ENCODE measurements at regions not wholly inside any gene's neighbourhood (a gene's known extent, or its start where the extent isn't known, plus 50 kb on each side); places are given as distances from the start of the nearest gene placed in this dataset.

DNA sequence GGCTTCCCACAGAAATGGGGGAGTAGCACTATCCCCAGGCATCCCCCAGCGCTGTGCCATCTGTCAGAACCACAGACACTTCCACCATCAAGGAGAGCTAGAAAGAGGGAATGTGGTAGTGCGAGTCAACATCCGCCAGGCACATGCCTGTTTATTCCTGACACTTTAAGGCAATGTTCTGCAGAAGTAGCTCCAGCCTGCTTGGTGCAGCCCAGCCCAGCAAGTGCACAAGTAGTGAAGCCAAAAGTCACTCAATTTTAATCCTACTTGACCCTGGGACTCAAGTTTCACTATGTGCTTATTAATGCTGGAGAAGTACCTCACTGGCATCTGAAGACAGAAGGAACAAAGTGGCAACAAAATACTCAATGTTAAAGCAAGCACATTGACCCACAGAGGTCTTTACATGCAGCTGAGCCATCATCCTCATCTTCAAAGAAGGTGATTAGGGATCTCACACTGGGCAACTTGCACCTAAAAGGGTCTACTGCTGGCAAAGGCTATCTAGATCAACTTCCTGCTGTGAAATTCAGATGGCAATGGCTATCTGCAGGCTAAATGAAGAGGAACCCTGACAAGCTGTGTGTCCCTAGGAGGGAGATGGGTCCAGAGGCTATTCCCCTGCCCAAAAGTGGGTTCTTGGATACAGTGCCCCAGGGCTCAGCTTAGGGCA lies 61.4 kb upstream of the CLDN18 start:
- DNase-seq (ENCODE audit: low spot score in 2 of 2): no peak
- FAIRE-seq: no peak

- FAIRE-seq: peak; percentile 24
Observed at GRCh38 chr3:137958636-137959035, 51.3 kb upstream of the CLDN18 start.

More at GRCh38 chr3:137958636-137959035, 51.3 kb upstream of the CLDN18 start:
- DNase-seq (ENCODE audit: low spot score in 2 of 2): no peak
